ELR (cell line): ENCODE measurements at regions not wholly inside any gene's neighbourhood (a gene's known extent, or its start where the extent isn't known, plus 50 kb on each side); places are given as distances from the start of the nearest gene placed in this dataset.

ENCODE experiments used
- DNase-seq: peaks from one replicate; pipeline ENCODE4 v3.0.0-alpha.2; 2015; ENCODE audit warnings: low read depth

GRCh38 chr4:56206258-56206657 is 181.0 kb downstream of the AASDH start:
- no peak for DNase-seq

- peak; percentile 48 for DNase-seq
These were observed 187.0 kb downstream of the AASDH start for GRCh38 chr4:56200275-56200674.

GRCh38 chr4:56198265-56198664 is 189.0 kb downstream of the AASDH start:
- no peak for DNase-seq

GRCh38 chr4:56197387-56197786 is 189.9 kb downstream of the AASDH start:
- no peak for DNase-seq

GRCh38 chr4:56195025-56195424 is 192.3 kb downstream of the AASDH start:
- no peak for DNase-seq

- DNase-seq = no peak
These were observed 195.8 kb downstream of the AASDH start for GRCh38 chr4:56191534-56191933.

- no peak for DNase-seq
These were observed 199.6 kb downstream of the AASDH start for GRCh38 chr4:56187688-56188087.

- DNase-seq = no peak
These were observed 200.3 kb downstream of the AASDH start for GRCh38 chr4:56186808-56187523.

- DNase-seq = no peak
These were observed 201.4 kb downstream of the AASDH start for GRCh38 chr4:56185901-56186300.

- DNase-seq = no peak
These were observed 203.1 kb downstream of the AASDH start for GRCh38 chr4:56184214-56184613.

GRCh38 chr4:56183344-56183959 is 203.8 kb downstream of the AASDH start:
- no peak for DNase-seq

GRCh38 chr4:56182356-56182755 is 204.9 kb downstream of the AASDH start:
- DNase-seq = no peak

GRCh38 chr4:56181140-56181953 is 205.9 kb downstream of the AASDH start:
- peak; percentile 10 for DNase-seq

GRCh38 chr4:56169061-56169460 is 218.2 kb downstream of the AASDH start:
- no peak for DNase-seq

GRCh38 chr4:56164907-56165306 is 216.2 kb downstream of the CEP135 start:
- DNase-seq = no peak

- no peak for DNase-seq
These were observed 211.9 kb downstream of the CEP135 start for GRCh38 chr4:56160636-56161035.

GRCh38 chr4:56158483-56158882 is 209.7 kb downstream of the CEP135 start:
- DNase-seq = no peak

- DNase-seq = no peak
These were observed 207.4 kb downstream of the CEP135 start for GRCh38 chr4:56156141-56156540.

GRCh38 chr4:56155432-56155831 is 206.7 kb downstream of the CEP135 start:
- no peak for DNase-seq

- DNase-seq = no peak
These were observed 200.8 kb downstream of the CEP135 start for GRCh38 chr4:56149591-56149990.

- DNase-seq = no peak
These were observed 199.7 kb downstream of the CEP135 start for GRCh38 chr4:56148428-56148827.

- no peak for DNase-seq
These were observed 198.6 kb downstream of the CEP135 start for GRCh38 chr4:56147371-56147770.

- DNase-seq = no peak
These were observed 198.2 kb downstream of the CEP135 start for GRCh38 chr4:56146956-56147355.
